WTC11 (cell line): ENCODE measurements at regions not wholly inside any gene's neighbourhood (a gene's known extent, or its start where the extent isn't known, plus 50 kb on each side); places are given as distances from the start of the nearest gene placed in this dataset.

Source experiments
- ATAC-seq: fragments of 200-7000 bp; cut with Tn5 transposase; 2 replicates; pipeline ENCODE4 v1.10.0; 2021; ENCODE audit warnings: mild to moderate bottlenecking, moderate library complexity
- CTCF ChIA-PET: fragments of 300-600 bp; sonication (Branson Sonifier 250); formaldehyde crosslinking; loops from one replicate; lab custom pipeline; 2021; ENCODE audit warnings: antibody characterized with exemption; lab: Charles Lee
- POLR2A ChIA-PET: fragments of 350-600 bp; sonication (Branson Sonifier 250); formaldehyde crosslinking; loops from one replicate; lab custom pipeline; 2021; ENCODE audit warnings: antibody characterized with exemption; lab: Charles Lee
- DNase-seq: peaks from one replicate; pipeline ENCODE4 v3.0.0; 2021; ENCODE audit warnings: low spot score
- H3K27ac Mint-ChIP-seq: 2 replicates; pipeline ENCODE4 v1.8.0; 2021; ENCODE audit warnings: mixed read lengths
- H3K27me3 Mint-ChIP-seq: 2 replicates; pipeline ENCODE4 v1.8.0; 2021; ENCODE audit warnings: low read depth, mild to moderate bottlenecking, moderate library complexity, mixed read lengths
- H3K36me3 Mint-ChIP-seq: 2 replicates; pipeline ENCODE4 v1.8.0; 2021; ENCODE audit warnings: mixed read lengths
- H3K4me1 Mint-ChIP-seq: 2 replicates; pipeline ENCODE4 v1.8.0; 2022; ENCODE audit warnings: mixed read lengths
- H3K4me3 Mint-ChIP-seq: 2 replicates; pipeline ENCODE4 v1.8.0; 2021; ENCODE audit warnings: mild to moderate bottlenecking, moderate library complexity, mixed read lengths
- H3K9me3 Mint-ChIP-seq: 2 replicates; pipeline ENCODE4 v1.8.0; 2021; ENCODE audit warnings: mixed read lengths
- ATF1 ChIP-seq: sonication (generic); formaldehyde crosslinking; IDR thresholded peaks from 2 replicates; pipeline ENCODE4 v1.8.1; 2023; ENCODE audit warnings: mild to moderate bottlenecking, moderate library complexity, missing genetic modification reagents
- HMGA2 ChIP-seq: fragments of 250-450 bp; sonication (Bioruptor Pico); IDR thresholded peaks from 2 replicates; pipeline ENCODE4 v1.4.0; 2021; ENCODE audit warnings: mild to moderate bottlenecking, moderate library complexity
- MLX ChIP-seq: sonication (generic); formaldehyde crosslinking; IDR thresholded peaks from 2 replicates; pipeline ENCODE4 v1.8.1; 2023; ENCODE audit warnings: mild to moderate bottlenecking, missing genetic modification reagents, moderate library complexity
- NFE2L1 ChIP-seq: sonication (generic); formaldehyde crosslinking; IDR thresholded peaks from 2 replicates; pipeline ENCODE4 v1.8.1; 2023; ENCODE audit warnings: missing genetic modification reagents
- NFYB ChIP-seq: sonication (generic); formaldehyde crosslinking; conservative IDR thresholded peaks from 2 replicates; pipeline ENCODE4 v1.8.0; 2022; ENCODE audit warnings: low read depth, missing genetic modification reagents
- NR3C1 ChIP-seq: sonication (generic); formaldehyde crosslinking; conservative IDR thresholded peaks from 2 replicates; pipeline ENCODE4 v1.8.1; 2023; ENCODE audit warnings: low read depth, mild to moderate bottlenecking, missing genetic modification reagents
- PREB ChIP-seq: sonication (generic); formaldehyde crosslinking; IDR thresholded peaks from 2 replicates; pipeline ENCODE4 v1.8.1; 2022; ENCODE audit warnings: mild to moderate bottlenecking, missing genetic modification reagents, moderate library complexity, borderline replicate concordance
- TCF7 ChIP-seq: sonication (generic); formaldehyde crosslinking; IDR thresholded peaks from 2 replicates; pipeline ENCODE4 v1.8.0; 2022; ENCODE audit warnings: mild to moderate bottlenecking, low read depth, missing genetic modification reagents, moderate library complexity
- TF ChIP-seq, protein P1 (sequence below): fragments of 250-450 bp; sonication (Bioruptor Pico); IDR thresholded peaks from 2 replicates; pipeline ENCODE4 v1.9.0; 2021; ENCODE audit warnings: mild to moderate bottlenecking
- TF ChIP-seq, protein P2 (sequence below): sonication (generic); formaldehyde crosslinking; IDR thresholded peaks from 2 replicates; pipeline ENCODE4 v1.8.0; 2022; ENCODE audit warnings: mild to moderate bottlenecking, missing genetic modification reagents
- TF ChIP-seq, protein P3 (sequence below): fragments of 250-450 bp; sonication (Bioruptor Pico); IDR thresholded peaks from 2 replicates; pipeline ENCODE4 v1.9.0; 2021; ENCODE audit warnings: moderate library complexity, mild to moderate bottlenecking, inconsistent platforms, borderline replicate concordance
- TF ChIP-seq, protein P4 (sequence below): fragments of 250-450 bp; sonication (Bioruptor Pico); conservative IDR thresholded peaks from 2 replicates; pipeline ENCODE4 v1.9.0; 2021; ENCODE audit warnings: mild to moderate bottlenecking
- TF ChIP-seq, protein P5 (sequence below): sonication (generic); formaldehyde crosslinking; IDR thresholded peaks from 2 replicates; pipeline ENCODE4 v1.8.0; 2022; ENCODE audit warnings: missing genetic modification reagents
- TF ChIP-seq, protein P6 (sequence below): sonication (generic); formaldehyde crosslinking; IDR thresholded peaks from 2 replicates; pipeline ENCODE4 v1.8.1; 2022; ENCODE audit warnings: missing genetic modification reagents, borderline replicate concordance

DNA sequence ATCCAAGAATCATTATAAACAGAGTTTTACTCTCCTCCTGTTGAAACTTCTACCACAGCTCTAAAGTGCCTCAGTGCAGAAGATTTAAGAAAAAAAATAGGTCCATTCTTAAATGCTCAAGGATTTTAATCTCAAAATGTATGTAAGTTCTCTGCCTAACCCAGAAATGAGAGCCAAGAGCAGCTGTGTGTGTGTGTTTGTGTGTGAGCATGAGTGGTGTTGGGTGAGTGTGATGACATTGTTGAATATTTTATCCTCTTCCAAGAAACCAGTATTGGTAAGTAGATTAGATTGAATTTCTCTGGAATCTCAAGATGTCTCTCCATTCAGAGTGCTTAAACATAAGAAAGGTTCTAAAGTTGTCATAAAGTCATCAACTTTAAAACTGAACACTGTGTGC lies 363.6 kb upstream of the NFE2L3 start:
- no peak overlapping the region for H3K27ac Mint-ChIP-seq

GRCh38 chr7:25788961-25789620 lies 362.9 kb upstream of the NFE2L3 start:
- no peaks in the 10 kb centered on the region for H3K27me3 Mint-ChIP-seq
- H3K36me3 Mint-ChIP-seq: no peaks in the 10 kb centered on the region
- CTCF ChIA-PET: no interaction called here
- POLR2A ChIA-PET: no interaction called here
- H3K9me3 Mint-ChIP-seq: peaks cover 8% of the 10 kb centered on the region
- no peak overlapping the region for H3K4me3 Mint-ChIP-seq
- H3K27ac Mint-ChIP-seq: no peak overlapping the region
- TF ChIP-seq TCF7 (CRISPR knock-in tag) (no peak), ATF1 (CRISPR knock-in tag) (no peak), NR3C1 (CRISPR knock-in tag) (no peak), PREB (CRISPR knock-in tag) (no peak)
- TF ChIP-seq, protein P1, sequence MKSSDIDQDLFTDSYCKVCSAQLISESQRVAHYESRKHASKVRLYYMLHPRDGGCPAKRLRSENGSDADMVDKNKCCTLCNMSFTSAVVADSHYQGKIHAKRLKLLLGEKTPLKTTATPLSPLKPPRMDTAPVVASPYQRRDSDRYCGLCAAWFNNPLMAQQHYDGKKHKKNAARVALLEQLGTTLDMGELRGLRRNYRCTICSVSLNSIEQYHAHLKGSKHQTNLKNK (CRISPR knock-in tag): no peak
- TF ChIP-seq, protein P2, sequence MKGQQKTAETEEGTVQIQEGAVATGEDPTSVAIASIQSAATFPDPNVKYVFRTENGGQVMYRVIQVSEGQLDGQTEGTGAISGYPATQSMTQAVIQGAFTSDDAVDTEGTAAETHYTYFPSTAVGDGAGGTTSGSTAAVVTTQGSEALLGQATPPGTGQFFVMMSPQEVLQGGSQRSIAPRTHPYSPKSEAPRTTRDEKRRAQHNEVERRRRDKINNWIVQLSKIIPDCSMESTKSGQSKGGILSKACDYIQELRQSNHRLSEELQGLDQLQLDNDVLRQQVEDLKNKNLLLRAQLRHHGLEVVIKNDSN (CRISPR knock-in tag): no peak
- TF ChIP-seq, all 79 proteins: peak for 0
- no peak for ATAC-seq
- H3K4me1 Mint-ChIP-seq: no peaks in the 10 kb centered on the region
- no peak for DNase-seq

More for the DNA sequence above, 363.6 kb upstream of the NFE2L3 start:
- no peak for TF ChIP-seq HMGA2 (CRISPR knock-in tag)
- TF ChIP-seq NFYB (CRISPR knock-in tag): no peak
- no peak for TF ChIP-seq MLX (CRISPR knock-in tag)
- TF ChIP-seq, protein P3, sequence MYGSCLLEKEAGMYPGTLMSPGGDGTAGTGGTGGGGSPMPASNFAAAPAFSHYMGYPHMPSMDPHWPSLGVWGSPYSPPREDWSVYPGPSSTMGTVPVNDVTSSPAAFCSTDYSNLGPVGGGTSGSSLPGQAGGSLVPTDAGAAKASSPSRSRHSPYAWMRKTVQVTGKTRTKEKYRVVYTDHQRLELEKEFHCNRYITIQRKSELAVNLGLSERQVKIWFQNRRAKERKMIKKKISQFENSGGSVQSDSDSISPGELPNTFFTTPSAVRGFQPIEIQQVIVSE (CRISPR knock-in tag): no peak
- TF ChIP-seq, protein P4, sequence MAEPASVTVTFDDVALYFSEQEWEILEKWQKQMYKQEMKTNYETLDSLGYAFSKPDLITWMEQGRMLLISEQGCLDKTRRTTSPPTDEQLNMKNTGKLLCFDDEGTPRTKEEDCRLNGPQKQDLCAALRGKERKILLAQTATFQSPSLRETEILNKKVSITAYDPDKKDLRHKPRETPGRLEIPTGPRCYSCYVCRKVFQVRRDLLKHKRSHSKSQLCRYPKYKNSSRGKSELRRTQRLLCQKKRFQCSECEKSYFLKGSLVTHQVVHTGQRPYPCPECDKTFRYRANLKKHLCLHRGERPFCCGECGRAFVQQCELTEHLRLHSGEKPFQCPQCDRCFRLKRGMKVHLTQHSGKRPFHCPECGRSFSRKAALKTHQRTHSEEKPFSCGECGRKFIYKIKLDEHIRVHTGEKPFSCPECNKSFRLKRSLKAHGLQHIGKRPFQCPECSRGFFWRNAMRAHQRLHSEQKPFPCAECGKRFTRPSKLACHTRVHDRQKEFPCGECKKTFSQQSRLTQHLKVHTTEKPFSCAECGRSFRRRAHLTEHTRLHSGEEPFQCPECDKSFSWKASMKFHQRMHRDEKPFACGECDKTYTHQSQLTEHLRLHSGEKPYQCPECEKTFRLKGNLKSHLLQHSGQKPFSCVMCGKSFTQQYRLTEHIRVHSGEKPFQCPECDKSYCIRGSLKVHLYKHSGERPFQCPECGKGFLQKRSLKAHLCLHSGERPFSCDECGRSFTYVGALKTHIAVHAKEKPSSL (CRISPR knock-in tag): no peak
- TF ChIP-seq, protein P5, sequence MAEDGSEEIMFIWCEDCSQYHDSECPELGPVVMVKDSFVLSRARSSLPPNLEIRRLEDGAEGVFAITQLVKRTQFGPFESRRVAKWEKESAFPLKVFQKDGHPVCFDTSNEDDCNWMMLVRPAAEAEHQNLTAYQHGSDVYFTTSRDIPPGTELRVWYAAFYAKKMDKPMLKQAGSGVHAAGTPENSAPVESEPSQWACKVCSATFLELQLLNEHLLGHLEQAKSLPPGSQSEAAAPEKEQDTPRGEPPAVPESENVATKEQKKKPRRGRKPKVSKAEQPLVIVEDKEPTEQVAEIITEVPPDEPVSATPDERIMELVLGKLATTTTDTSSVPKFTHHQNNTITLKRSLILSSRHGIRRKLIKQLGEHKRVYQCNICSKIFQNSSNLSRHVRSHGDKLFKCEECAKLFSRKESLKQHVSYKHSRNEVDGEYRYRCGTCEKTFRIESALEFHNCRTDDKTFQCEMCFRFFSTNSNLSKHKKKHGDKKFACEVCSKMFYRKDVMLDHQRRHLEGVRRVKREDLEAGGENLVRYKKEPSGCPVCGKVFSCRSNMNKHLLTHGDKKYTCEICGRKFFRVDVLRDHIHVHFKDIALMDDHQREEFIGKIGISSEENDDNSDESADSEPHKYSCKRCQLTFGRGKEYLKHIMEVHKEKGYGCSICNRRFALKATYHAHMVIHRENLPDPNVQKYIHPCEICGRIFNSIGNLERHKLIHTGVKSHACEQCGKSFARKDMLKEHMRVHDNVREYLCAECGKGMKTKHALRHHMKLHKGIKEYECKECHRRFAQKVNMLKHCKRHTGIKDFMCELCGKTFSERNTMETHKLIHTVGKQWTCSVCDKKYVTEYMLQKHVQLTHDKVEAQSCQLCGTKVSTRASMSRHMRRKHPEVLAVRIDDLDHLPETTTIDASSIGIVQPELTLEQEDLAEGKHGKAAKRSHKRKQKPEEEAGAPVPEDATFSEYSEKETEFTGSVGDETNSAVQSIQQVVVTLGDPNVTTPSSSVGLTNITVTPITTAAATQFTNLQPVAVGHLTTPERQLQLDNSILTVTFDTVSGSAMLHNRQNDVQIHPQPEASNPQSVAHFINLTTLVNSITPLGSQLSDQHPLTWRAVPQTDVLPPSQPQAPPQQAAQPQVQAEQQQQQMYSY (CRISPR knock-in tag): no peak
- TF ChIP-seq NFE2L1: no peak
- no peak for TF ChIP-seq ATF1 (CRISPR knock-in tag)
- TF ChIP-seq, protein P6, sequence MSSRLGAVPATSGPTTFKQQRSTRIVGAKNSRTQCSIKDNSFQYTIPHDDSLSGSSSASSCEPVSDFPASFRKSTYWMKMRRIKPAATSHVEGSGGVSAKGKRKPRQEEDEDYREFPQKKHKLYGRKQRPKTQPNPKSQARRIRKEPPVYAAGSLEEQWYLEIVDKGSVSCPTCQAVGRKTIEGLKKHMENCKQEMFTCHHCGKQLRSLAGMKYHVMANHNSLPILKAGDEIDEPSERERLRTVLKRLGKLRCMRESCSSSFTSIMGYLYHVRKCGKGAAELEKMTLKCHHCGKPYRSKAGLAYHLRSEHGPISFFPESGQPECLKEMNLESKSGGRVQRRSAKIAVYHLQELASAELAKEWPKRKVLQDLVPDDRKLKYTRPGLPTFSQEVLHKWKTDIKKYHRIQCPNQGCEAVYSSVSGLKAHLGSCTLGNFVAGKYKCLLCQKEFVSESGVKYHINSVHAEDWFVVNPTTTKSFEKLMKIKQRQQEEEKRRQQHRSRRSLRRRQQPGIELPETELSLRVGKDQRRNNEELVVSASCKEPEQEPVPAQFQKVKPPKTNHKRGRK: no peak
- H3K36me3 Mint-ChIP-seq: no peaks in the 10 kb centered on the region
- ATAC-seq: no peak
- H3K4me1 Mint-ChIP-seq: no peaks in the 10 kb centered on the region
- ChIA-PET CTCF (no interaction called here), POLR2A (no interaction called here)
- H3K9me3 Mint-ChIP-seq: peaks cover 6% of the 10 kb centered on the region
- H3K27me3 Mint-ChIP-seq: no peaks in the 10 kb centered on the region
- H3K4me3 Mint-ChIP-seq: no peak overlapping the region
- DNase-seq: no peak
